Brain pericyte (primary cell): ENCODE measurements at regions not wholly inside any gene's neighbourhood (a gene's known extent, or its start where the extent isn't known, plus 50 kb on each side); places are given as distances from the start of the nearest gene placed in this dataset.
"Not testable (repeated sequence)": the region's sequence is repeated elsewhere in the genome, so short reads cannot be mapped to it uniquely, and the experiment has no call there.

Source experiments
- DNase-seq: peaks from one replicate; pipeline ENCODE4 v3.0.0-alpha.2; 2012; ENCODE audit warnings: low read depth, low spot score

DNA sequence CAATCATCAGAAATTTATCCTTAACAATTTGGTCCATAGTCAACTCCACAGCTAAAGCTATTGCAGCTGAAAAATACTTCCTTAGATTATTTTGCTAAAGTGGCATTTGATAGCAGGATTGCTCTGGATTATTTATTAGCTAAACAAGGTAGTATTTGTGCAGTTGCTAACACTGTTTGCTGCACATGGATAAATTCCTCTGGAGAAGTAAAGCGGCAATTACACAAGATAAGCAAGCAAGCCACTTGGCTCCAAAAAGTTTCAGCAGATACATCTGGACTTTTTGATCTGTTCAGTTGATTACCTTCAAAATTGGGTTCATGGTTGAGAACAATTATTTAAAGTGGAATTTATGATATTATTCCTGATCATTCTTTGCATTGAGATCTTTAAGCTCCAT, 971.5 kb downstream of the C4orf33 start:
- DNase-seq: no peak

DNA sequence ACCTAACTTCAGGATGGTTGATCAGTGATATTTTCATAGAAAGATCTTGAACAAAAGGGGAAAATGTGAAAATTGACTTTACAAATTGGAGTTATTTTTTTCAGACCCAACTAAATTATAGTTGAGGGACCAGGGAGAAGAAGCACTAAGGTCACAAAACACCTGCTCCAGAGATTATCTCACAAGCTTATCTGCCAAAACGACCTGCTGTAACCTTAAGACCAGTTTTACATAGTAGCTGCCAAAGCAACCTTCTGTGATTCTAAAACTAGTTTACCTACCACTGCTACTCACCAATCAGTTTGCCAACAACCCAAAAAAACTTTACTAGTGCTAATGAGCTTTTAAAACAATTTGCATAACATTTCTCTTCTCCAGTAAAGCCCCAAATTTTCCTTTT, 972.1 kb downstream of the C4orf33 start:
- no peak for DNase-seq

DNA sequence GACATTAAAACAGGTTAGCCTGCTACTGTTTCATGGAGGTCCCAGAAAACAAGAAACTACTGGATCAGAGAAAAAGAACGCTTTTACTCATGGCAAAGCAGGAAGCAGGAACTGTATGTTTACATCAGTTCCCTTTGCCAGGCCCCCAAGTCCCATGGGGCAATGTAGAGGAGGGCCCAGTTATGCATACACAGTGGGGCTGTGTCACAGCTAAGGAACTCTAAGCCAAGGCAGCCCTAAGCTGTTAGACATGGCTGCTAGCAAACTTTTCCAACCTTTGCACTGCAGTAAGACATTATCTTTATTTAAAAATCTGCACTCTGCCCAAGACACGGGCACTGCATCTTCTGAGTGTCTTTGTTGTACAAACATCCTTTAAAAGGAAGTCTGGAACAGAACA, 975.8 kb downstream of the C4orf33 start:
- no peak for DNase-seq

DNA sequence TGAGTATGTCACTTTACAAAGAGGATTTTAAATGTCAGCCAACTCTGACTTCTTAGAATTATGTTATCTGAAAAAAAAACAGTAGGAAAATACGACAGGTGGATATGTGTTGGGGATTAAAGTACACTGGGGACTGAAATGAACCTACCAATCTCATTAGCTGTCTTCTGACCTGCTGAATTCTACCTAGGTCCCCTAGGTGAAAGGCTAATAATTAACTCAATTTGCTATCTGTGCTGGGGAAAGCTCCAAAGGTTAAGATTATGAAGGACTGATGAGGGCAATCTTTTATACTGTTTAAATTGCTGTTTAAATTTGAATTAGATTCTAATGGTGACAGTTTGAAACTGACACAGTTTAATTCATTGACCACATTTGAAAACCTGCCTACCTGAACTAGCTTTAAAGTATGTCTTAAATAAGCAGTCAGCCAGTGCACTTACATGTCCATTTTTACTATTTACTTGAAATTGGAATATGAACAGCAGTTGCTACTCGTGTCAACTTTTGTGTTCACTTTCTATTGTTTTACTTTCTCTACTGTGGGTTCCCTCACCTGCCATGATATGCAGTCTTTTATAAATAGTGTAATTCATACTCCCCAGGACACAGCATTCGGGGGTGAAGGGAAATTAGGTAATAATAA, 977.3 kb downstream of the C4orf33 start:
- no peak for DNase-seq

DNA sequence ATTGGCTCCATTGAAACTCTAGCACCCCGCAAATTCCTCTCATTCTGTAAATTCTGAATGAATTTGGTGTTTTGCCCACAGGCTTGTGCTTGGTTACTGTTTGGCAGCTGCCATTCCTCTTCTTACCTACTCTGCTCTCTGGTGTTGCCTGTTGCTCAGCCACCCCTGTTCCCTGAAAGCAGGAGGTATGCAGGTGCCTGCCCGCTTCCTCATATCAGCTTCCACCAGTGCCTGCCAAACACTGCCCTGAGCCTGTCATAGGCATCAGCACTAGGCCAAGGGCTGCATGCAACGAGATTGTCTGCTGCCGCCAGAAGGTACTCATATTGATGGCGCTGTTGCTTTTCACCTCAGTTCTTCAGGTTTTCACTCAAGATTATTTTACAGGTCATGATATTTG, 978.1 kb downstream of the C4orf33 start:
- no peak for DNase-seq

DNA sequence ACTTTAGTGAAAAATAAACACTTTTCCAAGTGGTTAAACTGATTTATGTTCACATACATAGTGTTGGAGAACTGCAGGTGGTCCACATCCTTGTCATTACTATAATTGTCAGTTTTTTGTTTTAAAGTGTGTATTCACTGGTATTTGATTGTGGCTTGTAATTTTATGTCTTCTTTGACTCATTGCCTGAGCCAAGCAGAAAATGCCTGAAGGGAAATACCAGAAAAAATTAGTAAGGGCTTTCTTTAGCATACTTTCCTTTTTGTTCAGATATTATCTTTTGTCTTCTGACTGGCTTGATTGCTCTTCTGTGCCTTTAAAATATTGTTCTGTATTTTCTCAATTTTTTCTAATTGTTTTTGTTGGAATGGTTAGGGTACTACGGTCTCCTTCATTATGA, 981.3 kb downstream of the C4orf33 start:
- DNase-seq: no peak

DNA sequence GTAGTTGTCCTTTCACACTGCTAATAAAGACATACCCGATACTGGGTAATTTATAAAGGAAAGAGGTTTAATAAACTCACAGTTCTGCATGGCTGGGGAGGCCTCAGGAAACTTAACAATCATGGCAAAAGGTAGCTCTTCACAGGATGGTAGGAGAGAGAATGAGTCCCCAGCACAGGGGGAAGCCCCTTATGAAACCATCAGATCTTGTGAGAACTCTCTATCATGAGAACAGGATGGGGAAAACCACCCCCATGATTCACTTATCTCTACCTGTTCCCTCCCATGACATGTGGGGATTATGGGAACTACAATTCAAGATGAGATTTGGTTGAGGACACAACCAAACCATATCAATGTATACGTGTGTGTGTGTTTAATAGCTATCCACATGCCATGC, 983.1 kb downstream of the C4orf33 start:
- not testable (repeated sequence) for DNase-seq

DNA sequence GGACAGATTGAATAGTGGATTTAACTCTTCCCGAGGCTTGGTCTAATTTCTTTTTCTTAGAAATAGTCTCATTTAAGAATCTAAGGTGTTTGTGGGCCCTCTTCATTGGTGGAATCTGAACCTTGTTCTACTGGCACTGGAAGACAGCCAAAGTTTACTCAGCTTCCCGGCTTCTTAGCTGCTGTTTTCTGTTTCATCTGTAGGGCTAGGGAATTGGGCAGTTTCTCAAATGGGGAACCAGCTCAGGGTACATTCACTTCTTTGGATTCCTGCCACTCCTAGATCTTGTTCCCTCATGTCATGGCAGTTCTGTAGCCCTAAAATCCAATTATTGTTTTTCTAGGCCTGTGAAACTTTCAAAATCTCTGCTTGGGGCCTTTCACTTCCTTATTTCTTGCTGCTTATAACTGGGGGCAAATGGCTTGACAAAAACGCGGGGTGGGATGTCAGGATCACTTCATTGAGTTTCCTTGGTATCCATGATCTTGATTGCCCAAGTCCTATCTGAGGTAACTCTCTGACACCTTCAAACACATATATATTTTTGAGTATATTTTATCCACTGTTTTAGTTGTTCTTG, 985.0 kb downstream of the C4orf33 start:
- DNase-seq: no peak

DNA sequence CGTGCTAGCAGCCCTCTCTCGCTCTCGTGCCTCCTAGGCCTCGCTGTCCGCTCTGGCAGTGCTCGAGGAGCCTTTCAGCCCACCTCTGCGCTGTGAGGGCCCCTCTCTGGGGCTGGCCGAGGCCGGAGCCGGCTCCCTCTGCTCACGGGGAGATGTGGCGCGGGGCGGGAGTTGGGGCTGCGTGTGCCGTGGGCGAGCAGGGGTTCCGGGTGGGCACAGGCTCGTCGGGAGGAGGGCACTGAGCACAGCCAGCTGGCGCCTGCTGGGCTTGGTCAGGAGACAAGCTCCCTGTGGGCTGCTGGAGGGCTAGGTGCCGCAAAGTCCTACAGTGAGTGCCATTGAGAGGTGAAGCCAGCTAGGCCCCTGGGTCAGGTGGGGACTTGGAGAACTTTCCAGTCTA, 994.5 kb downstream of the C4orf33 start:
- no peak for DNase-seq

DNA sequence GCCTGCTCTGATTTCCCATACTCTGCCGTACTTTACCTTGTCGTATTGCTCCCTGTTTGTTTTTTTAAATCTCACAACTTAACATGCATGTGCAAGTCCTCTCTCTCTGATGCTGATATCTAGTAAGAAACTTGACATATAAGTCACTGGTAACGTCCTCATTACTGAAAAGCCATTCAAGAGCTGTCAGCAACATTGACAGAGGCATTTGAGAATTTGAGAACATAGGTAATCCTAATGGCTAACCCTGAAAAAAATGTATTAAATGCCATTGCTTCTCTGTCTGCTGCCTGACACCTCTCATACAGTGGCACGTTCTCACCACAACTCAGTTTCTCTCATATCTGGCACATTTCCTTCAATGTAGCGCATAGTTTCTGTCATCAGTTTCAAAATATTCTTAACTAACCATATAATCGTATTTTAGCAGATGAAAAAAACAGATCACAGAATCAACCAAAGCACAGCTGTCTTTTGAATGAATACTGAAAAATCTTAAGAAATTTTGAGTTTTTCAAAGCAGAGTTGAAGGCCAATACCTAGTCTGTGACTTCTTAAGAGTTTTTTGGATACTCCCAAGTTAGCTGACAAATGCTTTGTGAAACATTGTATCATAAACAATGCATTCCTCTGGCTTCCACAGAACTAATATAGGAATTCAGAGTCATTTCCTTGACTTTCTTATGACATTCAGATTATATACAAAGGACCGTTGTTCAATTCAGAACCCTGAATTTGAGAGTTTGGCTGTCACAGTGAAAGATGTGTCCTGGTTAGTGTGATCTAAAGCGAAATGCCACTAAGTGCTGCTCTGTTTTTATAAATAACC, 996.4 kb downstream of the C4orf33 start:
- DNase-seq: no peak

DNA sequence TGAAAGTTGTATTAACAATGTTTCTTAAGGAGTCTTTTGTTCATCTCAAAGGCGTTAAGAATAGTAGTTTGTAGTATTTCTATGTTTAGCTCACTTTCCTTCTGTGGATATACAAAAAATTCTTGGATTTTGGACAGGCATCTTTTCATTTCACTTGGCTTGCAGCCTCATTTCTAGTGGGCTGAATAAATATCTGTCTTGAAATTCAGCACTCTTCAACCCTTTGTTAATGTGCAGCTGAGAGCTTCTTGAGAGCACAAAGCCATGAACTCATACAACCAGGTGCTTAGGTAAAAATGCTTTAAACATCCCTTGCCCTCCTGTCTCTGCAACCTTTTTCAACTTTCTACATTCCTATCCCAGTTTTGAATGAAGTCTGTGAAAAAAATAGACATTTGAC, 1003.2 kb downstream of the C4orf33 start:
- no peak for DNase-seq

DNA sequence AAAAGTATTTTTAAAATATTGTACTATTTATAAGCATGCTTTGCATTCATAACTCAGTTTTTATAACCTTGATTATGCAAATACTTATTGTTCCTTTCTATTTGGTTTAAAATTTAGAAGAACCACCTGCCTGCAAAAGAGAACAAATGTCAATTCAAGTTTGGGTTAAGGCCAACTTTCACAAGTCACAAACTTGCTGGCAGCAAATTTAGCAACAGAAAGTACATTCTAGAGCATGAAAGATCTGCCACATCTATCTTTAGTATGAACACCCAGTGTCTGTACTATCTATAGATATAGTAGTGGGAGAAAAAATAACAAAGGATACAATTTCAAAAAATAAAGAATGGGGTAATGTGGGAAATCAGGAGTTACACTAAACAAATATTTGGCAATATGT, 1014.2 kb downstream of the C4orf33 start:
- DNase-seq: no peak

DNA sequence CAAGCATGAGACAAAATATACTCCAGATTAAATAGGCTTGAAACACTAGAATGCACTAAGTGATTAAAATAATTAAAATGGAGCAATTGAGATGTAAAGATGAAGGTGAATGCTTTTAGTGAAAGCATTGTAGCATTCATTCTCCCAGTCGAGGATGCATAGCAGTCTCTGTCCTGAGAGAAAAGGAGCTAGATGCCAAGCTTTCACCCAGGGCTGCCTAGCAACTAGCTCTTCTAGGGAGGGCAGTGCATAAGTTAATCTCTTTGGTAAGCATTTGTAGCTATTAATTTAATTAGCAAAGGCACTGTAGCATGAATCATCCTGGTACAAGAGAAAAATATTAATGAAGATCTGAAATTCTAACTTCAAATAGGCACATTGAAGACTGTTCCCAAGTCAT, 1014.8 kb downstream of the C4orf33 start:
- no peak for DNase-seq

DNA sequence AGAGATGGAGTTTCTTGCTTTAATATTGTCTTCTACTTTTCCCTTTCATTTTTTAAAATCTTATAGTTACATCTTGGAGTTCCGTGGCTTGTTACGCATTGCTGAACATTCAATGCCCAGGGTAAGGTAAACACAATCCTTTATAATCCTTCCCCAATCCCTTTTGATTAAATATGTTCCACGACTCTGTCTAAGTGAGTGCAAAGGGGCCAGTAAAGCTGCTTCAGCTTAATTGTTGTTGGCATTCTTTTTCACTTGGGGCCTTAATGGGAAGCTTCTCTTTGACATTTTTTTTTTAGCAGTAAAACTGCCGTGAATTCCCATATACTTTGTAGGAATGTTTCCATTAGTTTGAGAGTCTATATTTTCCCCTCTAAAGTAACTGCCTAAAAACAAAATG, 1028.1 kb downstream of the C4orf33 start:
- DNase-seq: no peak

DNA sequence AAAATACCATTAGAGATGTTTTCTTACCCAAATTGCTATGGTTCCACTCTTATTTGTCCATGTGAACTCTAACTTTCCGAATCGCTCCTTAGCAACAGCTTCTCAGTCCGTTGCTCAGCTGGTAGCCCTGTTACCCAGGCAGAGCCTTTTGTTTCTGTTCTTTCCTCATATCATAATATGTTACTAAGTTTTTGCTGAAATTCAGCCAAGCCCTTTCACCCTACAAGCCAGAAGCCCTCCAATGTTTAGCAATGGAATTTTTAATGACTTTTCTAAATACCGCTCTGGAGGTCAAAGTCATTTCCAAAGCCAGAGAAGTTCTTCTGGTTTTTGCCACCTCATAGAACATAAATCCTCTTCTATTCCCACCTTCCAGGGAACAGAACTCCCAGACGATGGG, 1029.5 kb downstream of the C4orf33 start:
- DNase-seq: no peak

DNA sequence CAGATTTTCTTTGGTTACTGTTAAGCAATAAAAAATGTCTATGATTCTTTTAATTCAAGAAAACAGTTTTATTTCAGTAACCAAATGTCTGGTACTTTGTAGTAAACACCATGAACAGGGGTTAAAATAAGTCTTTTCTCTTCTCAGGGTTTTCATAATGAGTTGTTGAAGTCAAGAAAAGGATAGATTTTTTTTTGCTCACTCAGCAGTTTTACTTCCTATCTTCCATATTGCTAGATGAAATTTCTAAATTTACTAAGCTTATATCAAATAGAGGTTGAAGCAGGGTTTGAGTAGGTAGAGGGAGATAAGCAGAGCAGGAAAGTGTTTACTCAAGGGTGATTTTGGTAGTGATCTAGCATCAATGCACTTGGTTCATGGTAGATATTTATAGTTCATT, 1031.3 kb downstream of the C4orf33 start:
- no peak for DNase-seq

DNA sequence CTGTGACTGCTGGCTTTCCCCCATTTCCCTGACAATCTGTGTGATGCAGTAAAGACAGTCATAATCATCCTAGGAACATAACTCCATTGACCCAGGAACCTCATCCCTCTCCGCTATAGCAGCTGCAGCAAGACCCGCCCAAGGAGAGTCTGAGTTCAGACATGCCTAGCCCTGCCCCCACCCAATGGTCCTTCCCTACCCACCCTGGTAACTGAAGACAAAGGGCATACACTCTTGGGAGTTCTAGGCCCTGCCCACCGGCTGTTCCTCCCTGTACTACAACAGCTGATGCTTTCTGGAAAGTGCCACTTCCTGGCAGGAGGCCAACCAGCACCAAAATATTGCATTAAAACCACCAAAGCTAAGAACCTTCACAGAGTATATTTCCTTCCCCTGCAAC, 1035.6 kb downstream of the C4orf33 start:
- no peak for DNase-seq

DNA sequence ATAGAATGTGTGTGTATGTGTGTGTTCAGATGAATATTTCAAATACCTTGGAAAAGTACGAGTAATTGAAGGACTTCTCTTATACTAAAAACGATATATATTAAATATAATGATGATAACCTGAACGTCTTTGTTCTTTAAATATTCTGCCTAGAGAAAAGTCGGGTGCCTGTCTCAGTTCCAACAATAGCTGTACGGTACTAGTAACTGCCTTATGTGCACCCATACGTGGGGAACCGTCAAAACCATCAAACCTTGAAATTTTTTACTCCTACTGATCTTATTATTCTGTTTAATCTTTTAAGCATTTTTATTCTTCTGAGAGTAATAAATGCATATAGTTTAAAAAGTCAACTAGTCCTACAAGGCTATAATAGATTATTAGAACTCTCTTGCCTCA, 1045.7 kb downstream of the C4orf33 start:
- no peak for DNase-seq

DNA sequence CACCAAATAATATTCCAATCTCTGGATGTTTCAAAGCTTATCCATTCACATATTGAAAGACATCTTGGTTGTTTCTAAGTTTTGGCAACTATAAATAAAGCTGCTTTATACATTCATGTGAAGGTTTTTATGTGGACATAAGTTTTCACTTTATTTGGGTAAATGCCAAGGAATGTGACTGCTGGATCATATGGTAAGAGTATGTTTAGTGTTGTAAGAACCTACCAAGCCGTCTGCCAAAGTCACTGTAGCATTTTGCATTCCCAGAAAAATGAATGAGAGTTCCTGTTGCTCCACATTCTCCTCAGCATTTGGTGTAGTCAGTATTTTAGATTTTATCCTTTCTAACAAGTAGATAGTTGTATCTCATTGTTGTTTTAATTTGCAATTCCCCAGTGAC, 1047.7 kb downstream of the C4orf33 start:
- DNase-seq: no peak

DNA sequence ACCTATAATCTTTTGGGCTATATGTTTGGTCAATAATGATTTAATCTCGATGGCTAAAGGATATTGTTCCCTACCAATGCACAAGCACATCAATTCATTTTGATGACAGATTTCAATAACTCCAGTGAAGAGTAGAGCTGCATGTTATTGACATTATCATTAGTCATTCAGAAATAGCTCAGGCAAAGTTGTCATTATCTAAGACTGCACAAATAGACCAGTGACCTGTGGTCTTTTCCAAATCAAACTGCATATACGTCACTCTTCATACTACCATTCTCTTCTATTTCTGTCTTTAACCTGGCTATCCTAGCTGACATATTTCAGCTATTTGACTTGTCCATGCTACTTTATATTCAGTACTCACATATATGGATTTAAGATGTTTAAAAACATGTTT, 1050.8 kb downstream of the C4orf33 start:
- DNase-seq: no peak

DNA sequence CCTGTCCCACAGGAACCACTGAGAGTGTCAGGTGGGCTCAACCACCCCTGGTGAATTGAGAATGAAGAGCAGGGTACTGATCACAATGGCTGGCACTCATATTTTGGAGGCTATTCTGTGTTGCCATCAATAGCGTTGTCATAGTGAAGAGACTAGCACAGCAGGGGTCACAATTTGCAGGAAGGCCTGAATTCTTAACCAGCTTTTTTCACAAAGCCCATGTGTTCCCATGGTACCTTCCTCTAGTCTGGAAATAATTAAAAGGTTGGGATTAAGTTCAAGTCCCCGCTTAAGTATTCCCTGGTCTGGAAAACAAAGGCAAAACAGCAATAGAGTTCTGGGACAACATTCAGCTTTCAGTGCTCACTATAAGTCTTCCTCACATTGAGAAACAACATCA, 1051.7 kb downstream of the C4orf33 start:
- DNase-seq: no peak

DNA sequence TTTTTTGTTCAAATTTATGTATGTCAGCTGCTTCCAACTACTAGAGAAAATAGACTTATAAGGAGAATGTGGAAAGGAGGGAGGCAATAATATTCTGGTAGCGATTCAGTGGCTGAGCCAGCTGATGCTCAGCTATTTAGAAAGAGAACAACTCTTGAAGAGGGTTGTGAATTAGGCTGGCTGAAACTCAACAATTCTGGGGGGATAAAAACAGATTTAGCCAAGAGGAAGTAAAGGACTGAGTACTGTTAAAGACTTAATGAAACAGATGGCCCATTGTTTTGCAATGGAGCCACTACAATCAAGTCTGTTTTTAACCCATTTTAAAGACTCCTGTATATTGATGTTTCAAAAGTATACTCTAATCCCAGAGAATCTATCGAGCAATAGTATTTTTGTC, 1058.9 kb downstream of the C4orf33 start:
- DNase-seq: no peak

DNA sequence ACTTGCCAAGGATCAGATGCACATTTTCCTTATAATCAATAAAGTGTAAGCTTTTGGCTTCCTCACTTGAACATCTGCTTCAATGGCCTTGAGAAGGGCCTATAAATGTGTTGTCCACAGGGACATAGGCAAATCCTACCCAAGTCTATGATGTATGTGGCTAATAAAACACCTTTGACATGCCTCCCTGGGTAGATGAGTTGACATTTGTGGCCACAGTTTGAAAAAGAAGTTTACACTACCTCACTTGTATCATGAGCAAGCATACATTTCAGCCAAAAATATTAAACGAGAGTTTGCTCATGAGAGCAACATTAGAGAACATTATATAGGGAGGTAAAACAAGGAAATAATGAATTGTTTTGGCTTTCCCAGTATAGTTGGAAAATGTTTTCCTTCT, 1067.7 kb downstream of the C4orf33 start:
- DNase-seq: no peak
